ENCODE measurements at regions not wholly inside any gene's neighbourhood (a gene's known extent, or its start where the extent isn't known, plus 50 kb on each side); places are given as distances from the start of the nearest gene placed in this dataset.

DNA sequence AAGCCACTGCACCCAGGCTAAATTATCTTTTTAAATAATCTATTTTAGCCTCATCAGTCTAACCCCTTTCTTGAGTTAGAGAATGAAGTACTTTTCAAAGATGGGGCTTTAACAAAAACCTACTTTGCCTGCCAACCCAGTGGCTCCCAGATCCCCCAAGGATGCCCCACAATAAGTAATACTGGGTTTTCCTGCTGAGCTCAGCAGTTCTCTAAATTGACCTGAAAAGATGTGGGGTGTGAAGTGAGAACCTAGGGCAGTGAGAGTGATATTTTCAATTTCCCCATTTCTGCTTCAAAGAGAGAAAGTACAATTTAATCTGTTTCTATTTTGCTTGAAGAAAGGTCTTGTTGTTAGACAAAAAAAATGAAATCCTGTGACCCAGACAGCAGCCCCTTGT lies 318.5 kb upstream of the UMPS start:
- no peak for TF ChIP-seq POLR2AphosphoS5 (IDR thresholded peaks at IDR 0.05)
- TF ChIP-seq, protein P1, sequence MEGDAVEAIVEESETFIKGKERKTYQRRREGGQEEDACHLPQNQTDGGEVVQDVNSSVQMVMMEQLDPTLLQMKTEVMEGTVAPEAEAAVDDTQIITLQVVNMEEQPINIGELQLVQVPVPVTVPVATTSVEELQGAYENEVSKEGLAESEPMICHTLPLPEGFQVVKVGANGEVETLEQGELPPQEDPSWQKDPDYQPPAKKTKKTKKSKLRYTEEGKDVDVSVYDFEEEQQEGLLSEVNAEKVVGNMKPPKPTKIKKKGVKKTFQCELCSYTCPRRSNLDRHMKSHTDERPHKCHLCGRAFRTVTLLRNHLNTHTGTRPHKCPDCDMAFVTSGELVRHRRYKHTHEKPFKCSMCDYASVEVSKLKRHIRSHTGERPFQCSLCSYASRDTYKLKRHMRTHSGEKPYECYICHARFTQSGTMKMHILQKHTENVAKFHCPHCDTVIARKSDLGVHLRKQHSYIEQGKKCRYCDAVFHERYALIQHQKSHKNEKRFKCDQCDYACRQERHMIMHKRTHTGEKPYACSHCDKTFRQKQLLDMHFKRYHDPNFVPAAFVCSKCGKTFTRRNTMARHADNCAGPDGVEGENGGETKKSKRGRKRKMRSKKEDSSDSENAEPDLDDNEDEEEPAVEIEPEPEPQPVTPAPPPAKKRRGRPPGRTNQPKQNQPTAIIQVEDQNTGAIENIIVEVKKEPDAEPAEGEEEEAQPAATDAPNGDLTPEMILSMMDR (IDR thresholded peaks at IDR 0.05) = no peak
- no peak for TF ChIP-seq EP300 (IDR thresholded peaks at IDR 0.05)

Data from stomach (tissue), 4 donors.